HG02938 (cell line): ENCODE measurements at regions not wholly inside any gene's neighbourhood (a gene's known extent, or its start where the extent isn't known, plus 50 kb on each side); places are given as distances from the start of the nearest gene placed in this dataset.

Experiments
- ATAC-seq: cut with Tn5 transposase; IDR thresholded peaks from one replicate; pipeline ENCODE4 v1.9.1; 2021; ENCODE audit warnings: mild to moderate bottlenecking, moderate library complexity; ENCODE audit not compliant: unreplicated experiment

DNA sequence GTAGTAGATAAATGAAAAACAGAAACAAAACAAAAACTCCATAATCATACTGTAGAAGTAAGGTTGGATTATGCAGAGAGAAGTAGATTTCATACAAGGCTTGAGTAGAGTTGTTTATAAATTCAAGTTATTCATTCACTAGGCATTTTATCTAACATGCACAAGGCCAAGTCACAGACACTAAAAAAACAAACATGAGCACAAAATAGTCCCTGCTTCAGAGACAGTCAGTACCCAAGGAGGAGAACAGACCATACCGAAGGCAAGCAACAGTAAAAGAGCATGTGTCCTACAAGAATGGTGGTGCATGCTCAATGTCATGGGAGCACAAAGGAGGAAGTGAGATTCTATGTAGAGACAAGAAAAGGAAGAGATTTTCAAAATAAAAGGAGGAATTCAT is 796.5 kb upstream of the LRRC4C start:
- ATAC-seq: no peak

DNA sequence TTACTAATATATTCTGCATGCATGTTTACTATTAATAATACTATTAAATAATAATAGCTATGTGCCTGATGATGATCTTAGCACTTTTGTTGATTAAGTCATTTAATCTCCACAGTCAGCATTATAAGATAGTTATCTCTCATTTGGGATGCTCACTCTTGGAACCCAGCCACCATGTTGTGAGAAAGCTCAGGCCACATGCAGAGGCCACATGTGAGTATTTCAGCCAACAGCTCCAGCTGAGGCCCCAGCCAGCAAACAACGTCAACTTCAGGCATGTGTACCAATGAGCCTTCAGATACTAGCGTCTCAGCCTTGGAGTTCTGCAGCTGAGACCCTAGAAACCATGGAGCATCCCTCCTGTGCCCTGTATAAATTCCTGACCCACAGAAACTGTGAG is 798.1 kb upstream of the LRRC4C start:
- no peak for ATAC-seq

DNA sequence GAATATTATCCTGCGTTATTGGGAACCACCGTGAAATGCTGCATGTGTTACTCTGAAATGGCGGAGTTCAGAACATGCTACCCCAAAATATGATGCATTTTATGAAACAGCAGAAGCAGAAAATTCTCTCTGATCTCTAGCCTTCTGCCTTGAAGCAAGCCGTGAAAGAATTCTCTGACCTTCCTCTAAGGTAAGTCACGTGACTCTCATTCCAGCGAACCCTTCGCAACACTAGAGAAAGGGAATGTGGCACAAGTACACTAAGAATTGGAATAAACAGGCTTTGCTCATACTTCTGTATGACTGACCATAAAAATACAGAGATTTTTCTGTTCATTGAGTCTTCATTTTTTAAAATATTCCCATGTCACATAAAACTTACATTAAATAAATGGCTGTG is 805.6 kb upstream of the LRRC4C start:
- ATAC-seq: no peak

DNA sequence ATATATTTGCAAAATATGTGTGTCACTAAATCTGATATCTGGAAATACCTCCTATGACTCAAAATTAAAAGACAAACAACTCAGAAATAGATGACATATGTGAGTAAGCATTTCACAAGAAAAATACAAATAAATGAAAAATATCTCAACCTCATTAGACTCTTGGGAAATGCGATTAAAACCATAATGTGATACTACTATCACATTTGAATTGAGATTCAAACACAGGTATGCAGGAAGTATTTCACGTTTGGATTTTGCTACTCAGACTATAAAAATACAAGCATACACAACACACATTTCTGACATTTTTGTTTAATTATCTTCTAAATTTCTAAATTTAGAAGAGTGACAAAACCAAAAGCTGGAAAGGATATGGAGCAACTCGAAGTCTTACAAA is 811.9 kb upstream of the LRRC4C start:
- ATAC-seq: no peak

DNA sequence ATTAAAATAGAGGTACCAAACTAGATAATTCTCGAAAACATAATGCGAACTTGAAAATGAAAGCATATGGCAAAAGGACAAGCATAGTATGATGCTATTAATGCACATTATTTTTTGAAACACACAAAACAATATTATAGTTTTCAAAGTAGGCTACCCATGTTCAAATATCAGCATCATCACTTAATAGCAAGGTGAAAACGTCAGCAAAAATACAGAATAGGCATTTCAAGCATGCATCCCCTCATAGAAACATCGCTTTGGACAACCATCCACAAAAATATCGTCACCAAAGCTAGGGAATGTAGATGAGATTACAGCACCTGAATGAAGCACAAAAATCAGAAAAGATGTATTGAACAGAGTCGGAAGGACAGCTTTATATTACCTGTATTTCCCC is 814.5 kb upstream of the LRRC4C start:
- ATAC-seq: no peak

DNA sequence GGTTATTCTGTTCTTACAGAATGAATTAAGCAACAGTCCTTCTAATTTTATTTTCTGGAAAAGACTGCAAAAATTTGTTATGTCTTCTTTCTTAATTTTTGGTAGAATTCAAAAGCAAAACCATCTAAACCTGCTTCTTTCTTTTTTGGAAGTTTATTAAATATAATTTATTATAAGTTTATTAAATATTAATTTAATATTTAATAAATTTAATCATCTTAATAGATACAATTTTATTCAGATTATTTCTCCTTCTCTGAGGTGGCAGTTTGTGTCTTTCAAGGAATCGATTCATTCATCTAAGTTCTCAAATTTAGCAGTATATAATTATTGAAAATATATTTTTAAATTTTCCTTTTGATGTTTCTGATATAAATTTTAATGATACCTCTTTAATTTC is 837.5 kb upstream of the LRRC4C start:
- no peak for ATAC-seq

DNA sequence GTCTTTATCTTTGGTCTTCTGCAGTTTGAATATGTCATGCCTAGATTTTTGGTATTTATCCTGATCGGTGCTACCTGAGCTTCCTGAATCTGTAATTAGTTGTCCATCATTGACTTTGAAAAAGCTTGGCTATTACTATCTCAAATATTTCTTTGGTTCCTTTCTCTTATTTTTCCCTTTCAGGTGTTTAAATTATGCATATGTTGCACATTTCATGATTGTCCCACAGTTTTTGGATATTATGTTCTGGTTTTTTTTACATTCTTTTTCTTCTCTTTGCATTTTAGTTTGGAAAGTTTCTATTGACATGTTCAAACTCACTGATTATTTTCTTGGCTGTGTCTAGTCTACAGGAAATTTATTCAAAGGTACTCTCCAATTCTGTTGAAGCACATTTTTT is 840.3 kb upstream of the LRRC4C start:
- ATAC-seq: no peak

DNA sequence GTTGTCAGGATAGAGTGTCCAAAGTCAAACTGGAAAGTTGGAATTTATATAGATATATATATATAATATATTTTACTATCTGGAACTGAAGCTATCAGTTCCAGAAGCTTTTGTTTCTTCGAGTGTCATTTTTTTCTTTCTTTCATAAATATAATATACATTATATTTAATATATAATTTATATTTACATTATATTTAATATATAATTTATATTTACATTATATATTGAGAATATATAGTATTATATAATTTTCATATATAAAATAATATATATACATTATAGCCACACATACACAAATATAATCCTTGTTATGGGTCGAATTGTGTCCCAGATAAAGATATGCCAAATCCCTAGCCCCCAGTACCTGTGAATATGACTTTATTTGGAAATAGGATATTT is 842.3 kb upstream of the LRRC4C start:
- no peak for ATAC-seq

DNA sequence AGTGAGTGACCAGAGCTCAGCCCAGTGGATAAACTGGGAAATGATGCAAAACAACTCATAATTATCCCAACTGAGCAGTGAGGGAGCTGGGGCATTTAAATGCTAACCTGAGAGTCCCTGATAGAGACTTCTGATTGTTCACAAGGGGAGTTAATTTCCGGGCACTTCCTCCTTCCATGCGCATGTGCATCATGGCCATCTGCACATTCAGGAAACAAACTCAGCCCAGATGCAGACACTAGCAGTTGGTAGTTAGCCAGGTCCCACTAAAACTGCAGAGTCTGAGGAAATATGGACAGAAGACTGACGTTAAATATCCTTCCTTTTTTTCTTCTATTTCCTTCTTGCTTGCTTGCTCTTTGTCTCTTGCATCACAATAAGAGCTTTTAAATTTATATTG is 852.1 kb upstream of the LRRC4C start:
- ATAC-seq: no peak

DNA sequence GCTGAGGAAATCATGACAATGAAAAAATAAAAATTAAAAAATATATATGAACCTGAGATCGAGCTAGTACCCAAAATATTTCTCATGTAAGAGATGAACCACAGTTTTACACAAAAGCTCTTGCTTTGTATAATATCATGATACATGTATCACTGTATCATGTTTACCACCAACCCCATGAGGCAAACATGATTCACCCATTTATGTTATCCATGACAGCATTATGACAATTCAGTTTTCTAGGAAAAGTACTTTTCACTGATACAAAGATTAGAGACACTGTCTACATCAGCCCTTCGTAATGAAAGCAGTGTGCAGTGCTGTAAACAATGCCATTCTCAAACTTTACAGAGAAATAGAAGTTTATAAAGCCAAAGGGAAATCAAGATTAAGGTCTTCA is 852.5 kb upstream of the LRRC4C start:
- no peak for ATAC-seq

DNA sequence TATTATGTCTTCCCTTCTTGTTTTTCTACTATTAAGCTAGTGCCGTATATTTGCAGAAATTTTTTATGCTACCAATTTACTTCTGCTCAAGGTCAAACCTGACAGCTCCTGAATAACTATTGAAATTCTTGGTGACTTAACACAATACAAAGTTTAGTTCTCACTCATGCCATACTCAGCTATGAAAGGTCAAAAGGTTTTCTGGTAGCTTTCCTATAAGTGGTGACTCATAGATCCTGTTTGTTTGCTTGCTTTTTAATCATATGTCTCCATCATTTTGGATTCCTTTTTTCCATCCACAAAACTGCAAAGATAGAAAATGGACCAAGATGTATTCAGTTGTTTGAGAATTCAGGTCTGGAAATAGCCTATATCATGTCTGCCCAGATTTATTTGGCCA is 855.8 kb upstream of the LRRC4C start:
- ATAC-seq: no peak

DNA sequence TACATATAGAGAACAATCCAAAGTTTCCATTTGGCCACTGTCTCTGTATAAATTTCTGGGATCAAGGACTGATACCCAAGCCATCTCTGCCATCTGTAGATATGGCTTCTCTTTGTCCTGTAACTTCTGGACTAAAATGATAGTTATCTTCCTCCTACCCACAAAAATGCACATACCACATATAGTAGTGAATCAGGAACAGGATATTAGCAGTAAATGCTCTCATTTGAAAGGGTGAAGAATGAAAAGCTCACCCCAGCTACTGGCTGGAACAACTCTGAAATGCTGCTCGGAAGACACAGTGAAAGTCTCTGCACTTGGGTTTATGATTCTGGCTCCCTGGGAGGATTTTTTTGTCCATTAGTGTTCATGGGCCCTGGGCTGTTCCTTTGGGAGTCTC is 856.4 kb upstream of the LRRC4C start:
- no peak for ATAC-seq

DNA sequence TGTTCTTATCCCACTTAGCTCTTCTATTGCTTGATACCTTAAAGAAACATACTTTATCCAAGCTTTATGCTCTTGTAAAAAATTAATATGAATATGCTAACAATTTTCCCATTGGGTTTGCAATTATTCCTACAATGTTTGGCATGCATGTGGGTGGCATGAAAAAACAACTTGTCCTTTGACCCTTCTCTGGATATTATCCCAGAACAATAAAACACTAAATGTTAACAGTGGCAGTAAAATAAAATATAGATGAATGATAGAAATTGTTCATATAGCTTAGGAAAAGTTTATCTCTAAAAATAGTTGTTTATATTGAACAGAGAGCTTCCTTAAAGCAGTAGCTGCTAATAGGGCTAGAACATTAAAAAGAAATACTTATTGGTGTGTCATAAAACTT is 860.5 kb upstream of the LRRC4C start:
- ATAC-seq: no peak

DNA sequence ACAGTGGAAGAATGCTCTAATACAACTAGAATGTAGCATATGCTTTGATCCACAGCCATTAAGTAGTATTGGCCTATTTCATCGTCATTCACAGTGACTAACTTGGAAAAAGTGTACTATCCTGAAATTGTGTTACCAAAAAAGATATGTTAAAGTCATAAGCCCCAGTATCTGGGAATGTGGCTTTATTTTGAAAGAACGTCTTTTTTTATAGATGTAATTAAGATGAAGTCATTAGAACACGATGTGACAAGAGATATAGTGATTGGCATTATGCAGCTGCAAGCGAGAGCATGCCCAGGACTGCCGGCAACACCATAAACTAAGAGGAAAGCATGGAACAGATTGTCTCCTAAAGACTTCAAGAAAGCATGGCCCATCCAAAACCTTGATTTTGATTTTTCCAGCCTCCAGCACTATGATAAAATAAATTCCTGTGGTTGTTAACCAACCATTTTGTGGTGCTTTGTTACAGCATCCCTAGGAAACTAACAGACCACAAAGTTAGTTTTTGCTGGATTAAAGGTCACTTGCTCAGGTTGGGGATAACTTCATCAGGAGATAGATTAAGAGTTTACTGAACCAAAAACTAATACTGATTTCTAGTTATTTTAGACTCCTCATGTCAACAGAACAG is 870.6 kb upstream of the LRRC4C start:
- ATAC-seq: no peak

DNA sequence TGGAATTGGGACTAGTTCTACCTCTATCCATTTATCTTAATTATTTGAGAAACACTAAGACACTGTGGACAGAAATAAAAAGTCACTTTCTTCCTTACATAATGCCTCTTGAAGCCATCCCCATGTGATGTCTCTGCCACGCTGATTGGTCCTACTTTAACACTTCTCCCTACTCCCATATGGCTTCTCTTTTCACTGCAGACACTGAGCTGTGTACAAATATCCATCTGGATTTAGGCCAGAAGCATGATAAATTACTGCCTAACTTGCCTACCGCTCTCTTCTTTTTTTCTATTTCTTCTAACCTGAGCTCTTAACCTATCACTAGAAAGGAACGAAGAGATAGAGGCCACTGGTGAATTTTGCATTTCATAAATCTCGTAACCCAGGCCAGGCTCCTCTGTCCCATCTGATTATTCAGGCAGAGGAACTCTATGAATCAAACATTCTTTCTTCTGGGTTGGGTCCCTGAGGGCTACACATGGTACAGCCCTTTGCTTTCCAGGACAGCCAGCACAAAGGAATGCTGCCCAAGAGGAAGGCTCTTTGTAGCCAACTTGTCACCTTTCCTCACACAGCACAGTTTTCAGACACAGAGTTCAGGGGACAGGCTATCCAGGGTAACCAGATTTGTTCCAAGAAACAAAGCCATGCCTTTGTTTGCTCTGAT is 878.5 kb upstream of the LRRC4C start:
- ATAC-seq: no peak

DNA sequence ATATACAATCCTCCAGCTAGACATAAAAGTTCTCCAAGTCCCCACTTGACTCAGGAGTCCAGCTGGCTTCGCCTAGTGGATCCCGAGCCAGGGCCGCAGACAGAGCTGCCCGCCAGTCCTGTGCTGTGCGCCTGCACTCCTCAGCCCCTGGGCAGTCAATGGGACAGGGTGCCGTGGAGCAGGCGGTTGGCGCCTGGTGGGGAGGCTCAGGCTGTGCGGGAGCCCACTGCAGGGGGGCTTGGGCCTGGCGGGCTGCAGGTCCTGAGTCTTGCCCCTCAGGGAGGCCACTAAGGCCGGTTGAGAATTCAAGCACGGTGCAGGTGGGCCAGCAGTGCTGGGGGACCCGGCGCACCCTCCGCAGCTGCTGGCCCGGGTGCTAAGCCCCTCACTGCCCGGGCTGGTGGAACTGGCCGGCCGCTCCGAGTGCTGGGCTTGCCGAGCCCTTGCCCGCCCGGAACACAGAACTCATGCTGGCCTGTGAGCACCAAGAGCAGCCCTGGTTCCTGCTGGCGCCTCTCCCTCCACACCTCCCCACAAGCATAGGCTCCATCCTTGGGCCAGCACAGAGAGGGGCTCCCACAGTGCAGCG is 884.8 kb upstream of the LRRC4C start:
- no peak for ATAC-seq

DNA sequence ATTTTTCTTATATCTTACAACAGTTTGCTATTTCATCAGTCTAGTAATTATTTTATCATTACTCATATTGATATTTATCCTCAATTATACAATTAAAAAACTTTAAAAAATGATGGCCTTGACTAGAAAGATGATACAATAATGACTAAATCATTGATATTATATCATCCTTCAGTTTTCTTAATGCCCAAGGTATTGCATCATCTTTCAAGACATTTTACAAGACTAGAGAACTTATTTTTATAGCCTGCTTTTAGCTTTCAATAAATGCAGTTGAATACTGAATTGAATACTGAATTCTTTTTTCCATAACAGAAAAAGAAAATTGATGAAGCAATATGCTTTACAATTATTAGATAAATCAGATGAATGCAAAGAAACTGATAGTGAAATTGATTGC is 886.5 kb upstream of the LRRC4C start:
- no peak for ATAC-seq

DNA sequence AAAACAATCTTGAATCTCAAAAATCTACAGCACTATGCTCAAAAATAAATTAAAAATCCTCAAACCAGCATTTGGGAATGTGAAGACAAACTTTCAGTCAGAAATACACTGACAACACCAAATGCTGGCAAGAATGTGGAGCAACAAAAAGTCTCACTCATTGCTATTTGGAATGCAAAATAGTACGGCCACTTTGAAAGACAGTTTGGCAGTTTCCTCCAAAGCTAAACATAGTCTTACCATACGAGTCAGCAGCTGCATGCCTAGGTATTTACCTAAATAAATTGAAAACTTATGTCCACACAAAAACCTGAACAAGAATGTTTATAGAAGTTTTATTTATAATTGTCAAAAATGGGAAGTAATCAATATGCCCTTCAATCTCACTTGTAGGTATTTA is 904.2 kb upstream of the LRRC4C start:
- ATAC-seq: no peak

DNA sequence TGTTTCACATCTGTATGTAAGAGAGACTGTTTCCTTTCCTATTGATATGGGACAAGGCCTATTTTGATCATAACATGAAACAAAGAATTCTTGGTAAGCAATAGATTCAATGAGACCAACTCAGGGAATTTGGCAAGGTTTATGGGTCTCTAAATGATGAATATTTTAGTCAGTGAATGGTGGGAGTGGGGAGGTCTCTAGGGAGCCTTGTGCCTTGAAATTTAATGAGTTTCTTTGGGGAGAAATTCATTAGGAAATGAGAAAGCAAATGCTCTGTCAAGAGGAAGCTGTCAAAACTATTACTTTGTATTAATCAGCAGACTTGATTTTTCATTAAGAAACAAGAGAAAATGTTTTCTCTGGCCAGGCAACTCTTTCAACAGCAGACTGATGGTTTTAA is 921.7 kb upstream of the API5 start:
- ATAC-seq: no peak

DNA sequence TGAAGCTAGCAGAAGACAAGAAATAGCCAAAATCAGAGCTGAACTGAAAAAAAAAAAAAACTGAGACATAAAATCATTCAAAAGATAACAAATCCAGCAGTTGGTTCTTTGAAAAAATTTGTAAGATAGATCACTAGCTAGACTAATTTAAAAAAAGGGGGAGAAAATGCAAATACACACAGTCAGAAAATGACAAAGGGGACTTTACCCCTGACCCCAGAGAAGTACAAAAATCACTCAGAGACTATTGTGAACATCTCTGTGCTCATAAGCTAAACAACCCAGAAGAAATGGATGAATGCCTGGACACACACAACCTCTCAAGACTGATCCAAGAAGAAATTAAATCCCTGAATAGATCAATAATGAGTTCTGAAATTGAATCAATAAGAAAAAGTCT is 914.3 kb upstream of the API5 start:
- ATAC-seq: no peak

DNA sequence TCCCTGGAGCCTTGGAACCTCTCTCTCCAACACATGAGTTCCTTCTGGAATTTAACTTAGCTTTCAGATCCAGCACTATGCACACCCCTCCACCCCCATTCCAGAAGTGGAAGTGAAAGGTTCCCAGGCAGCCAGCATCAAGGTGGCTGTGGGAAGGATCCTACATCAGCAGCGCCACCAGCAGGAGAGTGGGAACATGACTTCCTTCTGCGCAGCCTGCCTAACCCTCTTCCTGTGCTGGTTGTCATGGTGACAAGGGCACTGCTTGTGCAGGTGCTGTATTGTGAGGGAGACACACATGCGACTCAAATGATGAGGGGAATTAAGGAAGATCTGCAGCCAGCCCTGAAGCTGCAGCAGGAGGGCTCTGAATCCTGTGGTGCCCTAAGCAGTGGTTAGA is 904.5 kb upstream of the API5 start:
- no peak for ATAC-seq

DNA sequence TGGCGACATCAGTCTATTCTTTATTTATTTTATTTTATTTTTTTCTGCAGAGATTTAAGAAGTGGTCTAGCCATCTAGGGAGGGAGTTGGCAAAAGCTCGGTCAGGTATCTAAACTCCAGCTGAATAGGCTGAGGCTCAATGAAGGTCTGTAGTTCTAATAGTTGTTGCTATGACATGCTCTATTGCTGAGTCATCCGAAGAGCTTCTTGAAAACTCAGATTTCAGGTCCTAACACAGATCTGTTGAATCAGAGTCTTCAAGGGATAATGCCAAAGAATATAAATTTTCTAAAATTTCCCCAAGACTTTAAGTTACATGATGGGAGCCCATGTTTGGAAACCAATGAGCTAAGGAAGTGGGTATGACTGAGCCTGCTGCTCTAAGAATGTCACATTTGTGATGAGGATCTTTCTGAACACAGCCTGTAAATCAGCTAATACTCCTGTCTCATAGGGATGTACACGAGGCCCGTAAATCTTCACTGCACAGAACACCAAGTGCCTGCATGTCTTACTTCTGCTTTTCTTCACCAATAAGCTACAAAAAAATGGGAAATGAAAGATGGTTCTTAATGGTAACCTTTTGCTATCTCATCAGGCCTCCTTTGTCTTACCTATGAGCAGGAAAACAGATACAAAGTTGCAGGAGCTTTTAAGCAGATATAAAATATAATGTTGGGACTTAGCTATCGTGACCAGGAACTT is 901.4 kb upstream of the API5 start:
- no peak for ATAC-seq
